Thyroid gland (tissue), 4 donors: ENCODE measurements at regions not wholly inside any gene's neighbourhood (a gene's known extent, or its start where the extent isn't known, plus 50 kb on each side); places are given as distances from the start of the nearest gene placed in this dataset.

Experiments used
- POLR2A ChIP-seq, 2 donors: fragments of 450-650 bp; IDR thresholded peaks; one replicate each; pipeline ENCODE4 v1.6.1; 2017; ENCODE audit warnings: antibody characterized with exemption in 2 of 2, mild to moderate bottlenecking in 2 of 2, moderate library complexity in 1 of 2
- TF ChIP-seq, protein P1 (sequence below), 6 experiments: fragments of 200-600 bp in 3 of 6; fragments of 450-650 bp in 3 of 6; sonication (generic) in 3 of 6; IDR thresholded peaks; one replicate each; pipeline ENCODE4 v1.5.1; 2016 to 2019; ENCODE audit warnings: antibody characterized with exemption in 6 of 6, mild to moderate bottlenecking in 2 of 6, inconsistent platforms in 1 of 6, moderate library complexity in 1 of 6

DNA sequence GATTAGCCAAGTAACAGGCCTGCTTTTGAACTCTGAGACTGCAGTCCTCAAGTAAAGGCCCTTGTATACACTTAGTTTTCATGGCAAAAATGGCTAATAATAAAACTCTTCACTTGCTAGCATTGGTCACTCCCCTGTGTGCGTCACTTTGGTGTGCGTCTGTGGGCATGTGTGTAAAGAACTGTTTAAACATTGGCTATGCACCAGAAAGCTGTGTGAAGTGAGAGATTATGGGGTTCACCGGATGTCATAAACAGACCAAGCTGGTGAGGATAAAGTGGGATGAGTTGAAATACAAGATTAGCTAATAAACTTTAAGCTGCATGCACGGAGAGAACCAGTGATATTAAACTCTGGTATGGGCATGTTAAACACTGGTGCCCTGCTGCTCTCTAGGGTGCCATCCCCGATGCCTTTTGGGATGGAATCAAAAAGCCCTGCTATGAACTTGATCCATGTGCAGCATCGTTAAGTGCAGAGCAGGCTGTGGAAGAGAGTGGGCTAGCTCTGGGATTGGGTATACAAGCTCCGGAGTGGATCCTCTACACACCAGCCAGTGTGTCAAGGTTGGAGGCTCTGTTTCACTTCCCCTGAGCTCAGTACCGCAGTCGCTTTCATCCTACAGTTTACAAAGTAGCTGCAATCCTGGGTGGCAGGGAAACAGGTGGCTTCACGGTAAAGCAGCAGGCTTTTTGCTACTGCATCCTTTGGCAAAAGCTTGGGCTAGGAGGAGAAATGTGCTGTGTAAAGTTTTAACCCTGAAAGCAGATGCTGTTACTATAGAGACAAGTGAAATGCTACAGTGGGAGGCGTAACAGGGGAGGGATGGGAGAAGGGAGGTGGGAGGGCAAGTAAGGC, 108.3 kb upstream of the SLC4A4 start:
- TF ChIP-seq, protein P1, sequence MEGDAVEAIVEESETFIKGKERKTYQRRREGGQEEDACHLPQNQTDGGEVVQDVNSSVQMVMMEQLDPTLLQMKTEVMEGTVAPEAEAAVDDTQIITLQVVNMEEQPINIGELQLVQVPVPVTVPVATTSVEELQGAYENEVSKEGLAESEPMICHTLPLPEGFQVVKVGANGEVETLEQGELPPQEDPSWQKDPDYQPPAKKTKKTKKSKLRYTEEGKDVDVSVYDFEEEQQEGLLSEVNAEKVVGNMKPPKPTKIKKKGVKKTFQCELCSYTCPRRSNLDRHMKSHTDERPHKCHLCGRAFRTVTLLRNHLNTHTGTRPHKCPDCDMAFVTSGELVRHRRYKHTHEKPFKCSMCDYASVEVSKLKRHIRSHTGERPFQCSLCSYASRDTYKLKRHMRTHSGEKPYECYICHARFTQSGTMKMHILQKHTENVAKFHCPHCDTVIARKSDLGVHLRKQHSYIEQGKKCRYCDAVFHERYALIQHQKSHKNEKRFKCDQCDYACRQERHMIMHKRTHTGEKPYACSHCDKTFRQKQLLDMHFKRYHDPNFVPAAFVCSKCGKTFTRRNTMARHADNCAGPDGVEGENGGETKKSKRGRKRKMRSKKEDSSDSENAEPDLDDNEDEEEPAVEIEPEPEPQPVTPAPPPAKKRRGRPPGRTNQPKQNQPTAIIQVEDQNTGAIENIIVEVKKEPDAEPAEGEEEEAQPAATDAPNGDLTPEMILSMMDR (IDR thresholded peaks at IDR 0.05), result no peak
- TF ChIP-seq POLR2A (IDR thresholded peaks at IDR 0.05), result no peak
